22Rv1 (cell line): ENCODE measurements at regions not wholly inside any gene's neighbourhood (a gene's known extent, or its start where the extent isn't known, plus 50 kb on each side); places are given as distances from the start of the nearest gene placed in this dataset.

Source experiments
- CTCF ChIP-seq: fragments of 450-650 bp; IDR thresholded peaks from 2 replicates; pipeline ENCODE4 v1.5.1; 2017; ENCODE audit warnings: mild to moderate bottlenecking
- ZFX ChIP-seq: fragments of 450-650 bp; IDR thresholded peaks from 2 replicates; pipeline ENCODE4 v1.6.1; 2017; ENCODE audit warnings: antibody characterized with exemption, borderline replicate concordance

DNA sequence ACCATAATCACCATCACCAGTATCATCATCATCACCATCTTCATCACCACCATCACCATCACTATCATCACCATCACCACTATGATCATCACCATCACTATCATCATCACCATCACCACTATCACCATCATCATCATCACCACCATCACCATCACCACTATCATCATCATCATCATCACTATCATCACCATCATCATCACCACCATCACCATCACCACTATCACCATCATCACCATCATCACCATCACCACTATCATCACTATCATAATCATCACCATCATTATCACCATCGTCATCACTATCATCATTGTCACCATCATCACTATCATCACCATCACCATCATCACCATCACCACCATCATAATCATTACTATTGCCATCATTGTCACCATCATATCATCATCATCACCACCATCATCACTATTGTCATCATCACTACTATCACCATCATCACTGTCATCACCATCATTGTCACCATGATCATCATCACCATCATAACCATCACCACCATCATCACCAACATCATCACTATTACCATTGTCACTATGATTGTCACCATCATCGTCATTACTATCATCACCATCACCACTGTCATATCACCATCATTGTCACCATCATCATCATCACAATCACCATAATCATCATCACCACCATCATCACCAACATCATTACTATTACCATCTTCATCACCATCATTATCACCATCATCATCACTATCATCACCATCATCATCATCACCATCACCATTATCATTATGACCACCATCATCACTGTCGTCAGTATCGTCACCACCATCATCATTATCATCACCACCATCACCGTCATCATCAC lies 154.7 kb downstream of the ACTR3B start:
- TF ChIP-seq CTCF (no peak), ZFX (no peak)
